ENCODE measurements at regions not wholly inside any gene's neighbourhood (a gene's known extent, or its start where the extent isn't known, plus 50 kb on each side); places are given as distances from the start of the nearest gene placed in this dataset.

- TF ChIP-seq CTCF (conservative IDR thresholded peaks at IDR 0.05) (no peak), EZH2 (IDR thresholded peaks at IDR 0.05; ENCODE audit: low read depth) (no peak)
These were observed 243.1 kb downstream of the TLE3 start for GRCh38 chr15:69854521-69855181.

Measured in PC-9 (cell line).